ENCODE measurements at regions not wholly inside any gene's neighbourhood (a gene's known extent, or its start where the extent isn't known, plus 50 kb on each side); places are given as distances from the start of the nearest gene placed in this dataset.
"Not testable (repeated sequence)": the region's sequence is repeated elsewhere in the genome, so short reads cannot be mapped to it uniquely, and the experiment has no call there.

- DNase-seq (ENCODE audit: low spot score) = no peak
Observed at GRCh38 chr12:42716491-42716891, 126.9 kb upstream of the PRICKLE1 start.

GRCh38 chr12:42713566-42713965 is 124.0 kb upstream of the PRICKLE1 start:
- DNase-seq (ENCODE audit: low spot score) = not testable (repeated sequence)

GRCh38 chr12:42708374-42708773 is 118.8 kb upstream of the PRICKLE1 start:
- not testable (repeated sequence) for DNase-seq (ENCODE audit: low spot score)

DNA sequence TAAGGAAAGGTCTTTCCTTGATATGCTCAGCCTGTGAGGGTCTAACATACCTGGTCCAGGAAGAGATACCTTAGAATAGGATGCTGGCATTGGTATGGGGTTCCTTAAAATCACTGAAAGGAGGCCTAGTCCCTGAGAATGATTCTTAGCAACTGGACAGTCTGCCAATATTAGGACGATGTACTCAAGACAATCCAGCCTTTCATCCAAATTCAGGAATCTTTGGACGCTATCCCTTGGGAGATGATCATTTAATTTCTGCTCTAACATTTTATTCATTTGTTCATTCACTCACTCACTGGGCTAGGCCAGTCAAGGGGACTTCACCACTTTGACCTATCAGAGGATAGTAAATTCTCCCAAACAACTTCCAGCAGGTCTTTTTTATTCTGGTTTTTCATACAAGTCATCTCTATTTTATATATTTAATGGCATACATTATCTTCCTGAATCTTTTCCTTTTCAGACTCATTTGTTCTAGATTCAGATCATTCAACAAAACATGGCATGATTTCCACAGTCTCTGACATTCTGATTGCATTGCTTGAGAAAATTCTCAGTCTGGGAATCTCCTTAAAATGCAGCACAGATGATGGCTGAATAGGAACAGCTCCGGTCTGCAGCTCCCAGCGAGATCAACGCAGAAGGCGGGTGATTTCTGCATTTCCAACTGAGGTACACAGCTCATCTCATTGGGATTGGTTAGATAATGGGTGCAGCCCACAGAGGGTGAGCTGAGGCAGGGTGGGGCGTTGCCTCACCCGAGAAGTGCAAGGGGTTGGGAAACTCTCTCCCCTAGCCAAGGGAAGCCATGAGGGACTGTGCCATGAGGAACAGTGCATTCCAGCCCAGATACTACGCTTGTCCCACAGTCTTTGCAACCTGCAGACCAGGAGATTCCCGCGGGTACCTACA is 118.0 kb upstream of the PRICKLE1 start:
- no peak for DNase-seq (ENCODE audit: low spot score)

GRCh38 chr12:42706321-42706720 is 116.8 kb upstream of the PRICKLE1 start:
- no peak for DNase-seq (ENCODE audit: low spot score)

- no peak for DNase-seq (ENCODE audit: low spot score)
Observed at GRCh38 chr12:42705863-42706262, 116.3 kb upstream of the PRICKLE1 start.

GRCh38 chr12:42704810-42705401 is 115.4 kb upstream of the PRICKLE1 start:
- DNase-seq (ENCODE audit: low spot score) = no peak

DNA sequence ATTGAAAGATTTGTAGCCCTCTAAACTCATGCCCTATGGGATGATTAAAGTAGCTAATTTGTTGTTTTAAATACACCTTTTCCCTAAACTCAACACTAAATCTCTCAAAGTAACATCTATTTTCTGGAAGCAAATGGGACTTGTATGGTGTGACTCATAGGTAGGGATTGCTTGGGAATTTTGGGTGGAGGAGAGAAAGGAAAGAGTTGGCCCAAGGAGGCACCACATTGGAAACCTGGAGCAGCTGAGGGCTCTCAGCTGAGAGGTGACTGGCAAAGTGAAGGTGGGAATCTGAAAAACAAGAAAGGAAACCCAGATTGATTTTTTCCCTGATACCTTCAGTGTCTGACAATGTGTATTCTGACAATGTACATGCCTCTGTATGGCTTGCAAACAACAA is 114.8 kb upstream of the PRICKLE1 start:
- DNase-seq (ENCODE audit: low spot score) = no peak

DNA sequence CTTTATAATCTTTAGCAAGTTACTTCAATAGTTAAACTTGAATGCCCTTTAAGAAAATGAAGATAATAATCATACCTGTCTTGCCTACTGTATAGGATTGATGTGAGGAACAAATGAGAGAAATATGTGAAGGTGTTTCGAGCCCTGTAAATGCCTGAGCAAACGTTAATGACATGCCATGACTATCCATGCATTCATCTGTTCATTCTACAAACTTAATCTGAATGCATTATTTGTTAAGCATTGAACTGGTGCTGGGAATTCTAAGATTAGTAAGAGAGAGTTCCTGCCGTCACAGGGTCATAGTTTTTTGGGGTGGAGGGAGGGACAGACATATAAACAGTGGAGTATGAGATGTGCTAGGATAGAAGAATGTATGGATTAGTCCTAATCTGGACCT is 111.5 kb upstream of the PRICKLE1 start:
- DNase-seq (ENCODE audit: low spot score) = no peak

DNA sequence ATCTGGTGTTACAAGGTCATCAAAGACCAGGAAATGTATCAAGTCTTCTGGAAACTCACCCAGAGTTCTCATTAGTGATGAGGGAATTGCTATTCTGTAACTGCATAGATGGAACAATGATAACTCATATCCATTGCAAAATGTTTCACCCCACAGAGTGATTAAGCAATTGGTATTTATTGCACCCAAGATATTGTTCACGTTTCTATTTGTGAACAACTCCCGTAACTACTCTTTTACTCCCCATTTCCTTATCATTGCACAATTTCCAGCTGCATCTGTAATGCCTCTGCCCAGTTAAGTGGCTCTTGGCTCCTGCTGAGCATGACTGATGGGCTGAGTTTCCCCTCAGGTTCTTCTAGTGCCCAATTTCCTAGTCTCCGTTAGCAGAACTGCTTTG is 108.7 kb upstream of the PRICKLE1 start:
- no peak for DNase-seq (ENCODE audit: low spot score)

DNA sequence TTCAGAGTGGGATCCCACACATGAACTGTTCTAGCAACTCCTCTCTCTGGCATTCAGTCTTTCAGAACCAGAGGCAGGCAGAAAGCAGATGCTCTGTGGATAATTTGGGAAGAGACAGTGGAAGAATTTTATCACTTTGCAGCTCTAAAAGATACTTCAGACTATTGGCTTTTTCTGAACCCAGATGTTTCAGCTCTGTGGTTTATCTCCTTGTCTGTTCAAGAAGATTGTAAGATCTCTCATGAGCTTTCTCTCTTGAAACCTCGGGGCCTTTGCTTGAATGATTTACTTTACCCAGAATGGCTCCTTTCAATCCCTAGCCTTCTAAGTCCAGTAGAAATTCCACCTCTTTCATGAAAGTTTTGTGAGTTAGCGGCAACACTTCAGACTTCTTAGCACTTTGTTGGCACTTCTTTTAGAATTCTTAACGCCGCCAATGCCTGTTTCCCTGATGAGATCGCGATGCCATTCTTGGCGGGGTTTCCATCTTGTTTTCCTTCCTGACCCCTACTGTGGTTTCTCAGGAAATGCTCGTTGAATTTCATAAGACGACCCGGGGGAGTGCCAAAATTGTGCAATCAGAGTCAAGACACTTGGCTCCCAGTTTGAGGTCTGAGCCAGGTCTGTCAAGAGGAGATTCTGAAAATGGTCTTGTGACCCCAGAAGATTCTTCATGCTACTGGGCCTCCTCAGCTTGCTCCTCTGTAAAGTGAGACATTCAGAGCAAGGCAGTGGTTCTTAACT is 107.0 kb upstream of the PRICKLE1 start:
- DNase-seq (ENCODE audit: low spot score) = no peak

DNA sequence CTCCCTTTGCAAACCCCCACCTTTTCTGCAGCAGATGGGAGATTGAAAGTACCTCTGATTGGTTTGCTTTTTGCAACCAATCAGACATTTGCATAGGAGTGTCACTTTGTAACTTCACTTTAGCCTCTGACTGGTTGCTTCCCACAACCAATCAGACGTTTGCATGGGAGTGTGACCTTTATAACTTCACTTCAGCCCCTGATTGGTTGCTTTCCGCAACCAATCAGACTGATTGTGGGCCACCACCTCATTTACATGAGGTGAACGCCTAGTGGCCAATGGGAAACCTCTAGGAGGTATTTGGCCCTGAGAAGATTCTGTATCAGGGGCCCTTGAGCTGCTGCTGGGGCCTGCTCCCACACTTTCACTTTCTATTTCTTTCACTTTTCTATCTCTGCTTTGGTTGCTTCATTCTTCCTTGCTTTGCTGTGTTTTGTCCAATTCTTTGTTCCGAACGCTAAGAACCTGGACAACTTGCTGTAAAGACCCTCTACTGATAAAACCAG is 106.0 kb upstream of the PRICKLE1 start:
- no peak for DNase-seq (ENCODE audit: low spot score)

- no peak for DNase-seq (ENCODE audit: low spot score)
Observed at GRCh38 chr12:42692749-42693148, 103.2 kb upstream of the PRICKLE1 start.

GRCh38 chr12:42691991-42692557 is 102.5 kb upstream of the PRICKLE1 start:
- DNase-seq (ENCODE audit: low spot score) = no peak

GRCh38 chr12:42690264-42690663 is 100.7 kb upstream of the PRICKLE1 start:
- DNase-seq (ENCODE audit: low spot score) = no peak

DNA sequence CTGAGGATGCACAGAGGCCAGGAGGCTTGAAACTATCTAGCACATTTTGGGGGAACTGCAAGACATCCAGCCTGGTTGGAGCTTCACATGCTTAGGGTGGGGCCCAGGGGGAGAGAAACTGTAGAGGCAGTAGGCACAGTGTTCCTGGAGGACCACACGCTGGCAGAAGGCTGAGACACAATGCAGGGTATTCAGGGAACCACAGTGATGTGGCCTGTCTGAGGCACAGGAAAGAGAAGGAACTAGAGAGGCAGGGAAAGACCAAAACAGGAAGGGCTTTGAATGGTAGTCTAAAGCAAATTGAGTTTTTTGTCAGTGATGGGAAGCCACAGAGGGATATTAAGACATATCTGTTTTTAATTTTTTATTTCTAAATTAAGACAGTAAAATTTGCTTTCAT is 100.2 kb upstream of the PRICKLE1 start:
- DNase-seq (ENCODE audit: low spot score) = no peak

- no peak for DNase-seq (ENCODE audit: low spot score)
Observed at GRCh38 chr12:42686514-42687172, 97.1 kb upstream of the PRICKLE1 start.

- no peak for DNase-seq (ENCODE audit: low spot score)
Observed at GRCh38 chr12:42684802-42685071, 95.2 kb upstream of the PRICKLE1 start.

- no peak for DNase-seq (ENCODE audit: low spot score)
Observed at GRCh38 chr12:42683933-42684801, 94.6 kb upstream of the PRICKLE1 start.

- no peak for DNase-seq (ENCODE audit: low spot score)
Observed at GRCh38 chr12:42683266-42683665, 93.7 kb upstream of the PRICKLE1 start.

- DNase-seq (ENCODE audit: low spot score) = no peak
Observed at GRCh38 chr12:42679466-42679865, 89.9 kb upstream of the PRICKLE1 start.
